ENCODE measurements at regions not wholly inside any gene's neighbourhood (a gene's known extent, or its start where the extent isn't known, plus 50 kb on each side); places are given as distances from the start of the nearest gene placed in this dataset.

DNA sequence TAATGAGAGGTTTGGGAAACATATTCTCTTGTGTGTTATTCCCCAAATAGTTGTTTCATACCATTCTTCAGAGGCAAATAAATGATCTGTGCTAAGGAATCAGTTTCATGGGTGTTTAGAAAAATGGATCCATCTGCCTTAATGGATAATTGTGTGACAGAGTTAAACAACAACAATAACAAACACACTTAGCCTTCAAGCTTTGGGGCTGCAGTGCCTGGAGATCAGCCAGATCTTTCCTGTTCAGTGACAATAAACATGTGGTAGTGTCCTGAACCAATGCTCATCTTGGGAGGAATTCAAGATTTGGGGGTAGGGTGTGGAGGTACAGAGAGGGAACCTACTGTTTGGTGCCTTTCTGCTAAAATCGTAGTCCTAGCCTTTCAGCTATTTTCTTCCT is 93.7 kb upstream of the PRICKLE1 start:
- peaks cover 7% of the 10 kb centered on the region for H3K27me3 Mint-ChIP-seq (ENCODE audit: insufficient read depth, low read depth)
- H3K4me1 Mint-ChIP-seq, result peaks cover 2% of the 10 kb centered on the region
- Histone ChIP-seq H3K79me2 (ENCODE audit: low read depth) (no peaks in the 10 kb centered on the region), H3K4me3 (no peak overlapping the region), H3F3A (ENCODE audit: low read depth) (no peaks in the 10 kb centered on the region), H3K4me1 (no peaks in the 10 kb centered on the region), H3K27me3 (no peaks in the 10 kb centered on the region), H4K20me1 (ENCODE audit: low read depth) (no peaks in the 10 kb centered on the region), H3K9ac (no peak overlapping the region), H3K9me3 (ENCODE audit: low read depth) (no peaks in the 10 kb centered on the region), H3K27ac (no peak overlapping the region), H3K4me2 (no peak overlapping the region), H2AFZ (replicated peaks) (peak overlapping the region; percentile 23), H3K36me3 (no peaks in the 10 kb centered on the region)
- no peak for TF ChIP-seq EZH2 (IDR thresholded peaks at IDR 0.05)
- TF ChIP-seq, protein P1, sequence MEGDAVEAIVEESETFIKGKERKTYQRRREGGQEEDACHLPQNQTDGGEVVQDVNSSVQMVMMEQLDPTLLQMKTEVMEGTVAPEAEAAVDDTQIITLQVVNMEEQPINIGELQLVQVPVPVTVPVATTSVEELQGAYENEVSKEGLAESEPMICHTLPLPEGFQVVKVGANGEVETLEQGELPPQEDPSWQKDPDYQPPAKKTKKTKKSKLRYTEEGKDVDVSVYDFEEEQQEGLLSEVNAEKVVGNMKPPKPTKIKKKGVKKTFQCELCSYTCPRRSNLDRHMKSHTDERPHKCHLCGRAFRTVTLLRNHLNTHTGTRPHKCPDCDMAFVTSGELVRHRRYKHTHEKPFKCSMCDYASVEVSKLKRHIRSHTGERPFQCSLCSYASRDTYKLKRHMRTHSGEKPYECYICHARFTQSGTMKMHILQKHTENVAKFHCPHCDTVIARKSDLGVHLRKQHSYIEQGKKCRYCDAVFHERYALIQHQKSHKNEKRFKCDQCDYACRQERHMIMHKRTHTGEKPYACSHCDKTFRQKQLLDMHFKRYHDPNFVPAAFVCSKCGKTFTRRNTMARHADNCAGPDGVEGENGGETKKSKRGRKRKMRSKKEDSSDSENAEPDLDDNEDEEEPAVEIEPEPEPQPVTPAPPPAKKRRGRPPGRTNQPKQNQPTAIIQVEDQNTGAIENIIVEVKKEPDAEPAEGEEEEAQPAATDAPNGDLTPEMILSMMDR (IDR thresholded peaks at IDR 0.05), result no peak
- no peak overlapping the region for H3K4me3 Mint-ChIP-seq
- peaks cover 3% of the 10 kb centered on the region for H3K9me3 Mint-ChIP-seq
- no peaks in the 10 kb centered on the region for H3K36me3 Mint-ChIP-seq
- H3K27ac Mint-ChIP-seq, result peak overlapping the region; percentile 47
- DNase-seq (ENCODE audit: low spot score), result no peak

DNA sequence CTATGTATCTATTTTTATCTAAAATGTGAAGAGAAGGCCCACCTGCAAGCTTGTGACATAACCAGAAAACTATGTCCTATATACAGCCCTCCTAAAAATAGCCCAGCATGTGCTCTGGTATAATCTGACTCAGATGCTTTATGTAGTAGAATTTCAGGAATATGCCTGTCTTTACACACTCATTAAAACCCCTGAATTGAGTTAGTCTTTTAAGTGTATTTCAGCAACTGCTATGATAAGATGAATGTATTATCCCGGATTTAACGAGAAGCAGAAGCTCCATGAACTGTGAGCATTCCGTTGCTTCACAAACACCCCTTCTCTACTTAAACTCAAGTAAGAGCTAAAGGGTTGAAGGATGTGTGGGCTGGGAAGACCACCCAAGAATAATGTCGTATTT is 89.9 kb upstream of the PRICKLE1 start:
- no peak for TF ChIP-seq EZH2phosphoT487 (IDR thresholded peaks at IDR 0.05)
- TF ChIP-seq EZH2 (IDR thresholded peaks at IDR 0.05), result no peak
- TF ChIP-seq, protein P1 (IDR thresholded peaks at IDR 0.05), result no peak
- Mint-ChIP-seq H3K9me3 (peaks cover 3% of the 10 kb centered on the region), H3K36me3 (no peaks in the 10 kb centered on the region), H3K4me1 (no peaks in the 10 kb centered on the region), H3K27ac (no peak overlapping the region), H3K4me3 (no peak overlapping the region), H3K27me3 (ENCODE audit: insufficient read depth, low read depth) (peaks cover 7% of the 10 kb centered on the region)
- Histone ChIP-seq H3K9me3 (ENCODE audit: low read depth) (no peaks in the 10 kb centered on the region), H3K4me1 (no peaks in the 10 kb centered on the region), H3K4me2 (no peak overlapping the region), H3F3A (ENCODE audit: low read depth) (no peaks in the 10 kb centered on the region), H2AFZ (replicated peaks) (no peak overlapping the region), H3K79me2 (ENCODE audit: low read depth) (no peaks in the 10 kb centered on the region), H3K9ac (no peak overlapping the region), H3K27me3 (no peaks in the 10 kb centered on the region), H3K4me3 (no peak overlapping the region), H3K27ac (no peak overlapping the region), H3K36me3 (no peaks in the 10 kb centered on the region), H4K20me1 (ENCODE audit: low read depth) (no peaks in the 10 kb centered on the region)
- no peak for DNase-seq (ENCODE audit: low spot score)

DNA sequence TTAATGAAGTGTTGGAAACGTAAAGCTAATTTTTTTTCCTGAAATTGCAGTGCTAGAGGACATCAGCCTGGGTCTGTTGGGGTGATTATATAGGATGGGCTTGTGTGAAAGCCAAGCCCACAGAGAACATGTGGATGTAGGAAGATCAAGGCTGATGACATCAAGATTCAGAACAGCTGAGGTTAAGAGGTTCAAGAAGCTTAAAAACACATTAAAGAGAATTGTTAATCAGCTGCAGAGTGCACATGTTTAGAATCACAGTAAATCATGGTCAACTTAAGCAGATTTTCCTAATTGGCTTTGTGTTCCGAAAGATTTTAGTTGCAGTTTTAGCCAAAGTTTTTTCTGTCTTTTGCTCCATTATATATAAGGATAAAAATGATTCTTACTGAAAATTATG is 87.9 kb upstream of the PRICKLE1 start:
- Histone ChIP-seq H3K27ac (no peak overlapping the region), H2AFZ (replicated peaks) (no peak overlapping the region), H3K4me1 (no peaks in the 10 kb centered on the region), H4K20me1 (ENCODE audit: low read depth) (no peaks in the 10 kb centered on the region), H3F3A (ENCODE audit: low read depth) (no peaks in the 10 kb centered on the region), H3K27me3 (no peaks in the 10 kb centered on the region), H3K4me2 (no peak overlapping the region), H3K79me2 (ENCODE audit: low read depth) (no peaks in the 10 kb centered on the region), H3K9me3 (ENCODE audit: low read depth) (no peaks in the 10 kb centered on the region), H3K36me3 (no peaks in the 10 kb centered on the region), H3K9ac (no peak overlapping the region), H3K4me3 (no peak overlapping the region)
- DNase-seq (ENCODE audit: low spot score), result no peak
- no peaks in the 10 kb centered on the region for H3K36me3 Mint-ChIP-seq
- peaks cover 7% of the 10 kb centered on the region for H3K27me3 Mint-ChIP-seq (ENCODE audit: insufficient read depth, low read depth)
- no peak overlapping the region for H3K4me3 Mint-ChIP-seq
- no peak overlapping the region for H3K27ac Mint-ChIP-seq
- TF ChIP-seq EZH2 (IDR thresholded peaks at IDR 0.05), result no peak
- TF ChIP-seq EZH2phosphoT487 (IDR thresholded peaks at IDR 0.05), result no peak
- TF ChIP-seq, protein P1 (IDR thresholded peaks at IDR 0.05), result no peak
- H3K9me3 Mint-ChIP-seq, result peaks cover 3% of the 10 kb centered on the region
- H3K4me1 Mint-ChIP-seq, result no peaks in the 10 kb centered on the region

DNA sequence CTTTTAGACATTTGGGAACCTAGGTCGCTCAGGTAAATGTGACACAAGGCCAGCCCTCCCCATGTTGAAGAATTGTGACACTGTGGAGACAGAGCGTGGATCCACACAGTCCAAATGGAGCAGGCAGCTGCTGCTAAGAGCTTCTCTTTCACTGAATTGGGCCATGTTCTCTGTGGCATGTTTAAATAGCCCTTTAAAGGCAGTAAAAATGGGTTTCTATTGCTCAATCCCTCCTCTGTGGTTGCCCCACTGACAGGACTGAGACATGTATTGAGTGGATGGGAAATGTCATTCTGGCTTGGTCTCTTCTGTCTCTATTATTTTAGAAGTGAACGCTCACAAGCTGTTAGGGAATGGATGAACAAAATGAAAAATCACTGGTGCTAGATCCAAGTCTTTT is 84.0 kb upstream of the PRICKLE1 start:
- H3K4me3 ChIP-seq, result no peak overlapping the region
- H3K27me3 ChIP-seq, result no peaks in the 10 kb centered on the region
- no peak overlapping the region for H3K9ac ChIP-seq
- no peaks in the 10 kb centered on the region for H3F3A ChIP-seq (ENCODE audit: low read depth)
- H2AFZ ChIP-seq (replicated peaks), result no peak overlapping the region
- no peaks in the 10 kb centered on the region for H3K79me2 ChIP-seq (ENCODE audit: low read depth)
- TF ChIP-seq, protein P1 (IDR thresholded peaks at IDR 0.05), result no peak
- TF ChIP-seq EZH2 (IDR thresholded peaks at IDR 0.05) (no peak), EZH2phosphoT487 (IDR thresholded peaks at IDR 0.05) (no peak)
- Mint-ChIP-seq H3K27ac (no peak overlapping the region), H3K36me3 (no peaks in the 10 kb centered on the region), H3K27me3 (ENCODE audit: insufficient read depth, low read depth) (no peaks in the 10 kb centered on the region), H3K9me3 (peaks cover 3% of the 10 kb centered on the region), H3K4me3 (no peak overlapping the region), H3K4me1 (no peaks in the 10 kb centered on the region)
- no peaks in the 10 kb centered on the region for H3K36me3 ChIP-seq
- no peak for DNase-seq (ENCODE audit: low spot score)
- H3K27ac ChIP-seq, result no peak overlapping the region
- no peaks in the 10 kb centered on the region for H3K4me1 ChIP-seq
- no peaks in the 10 kb centered on the region for H3K9me3 ChIP-seq (ENCODE audit: low read depth)
- no peaks in the 10 kb centered on the region for H4K20me1 ChIP-seq (ENCODE audit: low read depth)
- no peak overlapping the region for H3K4me2 ChIP-seq
